AG09309 (cell line): ENCODE measurements at regions not wholly inside any gene's neighbourhood (a gene's known extent, or its start where the extent isn't known, plus 50 kb on each side); places are given as distances from the start of the nearest gene placed in this dataset.

ENCODE experiments used
- DNase-seq: peaks from one replicate; pipeline ENCODE4 v3.0.0-alpha.2; 2010; ENCODE audit warnings: low read depth
- H3K4me3 ChIP-seq: 2 replicates; pipeline ENCODE4 v1.5.1; 2011; ENCODE audit warnings: mild to moderate bottlenecking, low read depth, low read length, moderate library complexity; ENCODE audit not compliant: control insufficient read depth
- TF ChIP-seq, protein P1 (sequence below): IDR thresholded peaks from 2 replicates; pipeline ENCODE4 v1.5.1; 2011; ENCODE audit warnings: mild to moderate bottlenecking, low read depth, low read length, inconsistent platforms; ENCODE audit not compliant: insufficient read depth, control insufficient read depth; ENCODE audit errors: missing control alignments

DNA sequence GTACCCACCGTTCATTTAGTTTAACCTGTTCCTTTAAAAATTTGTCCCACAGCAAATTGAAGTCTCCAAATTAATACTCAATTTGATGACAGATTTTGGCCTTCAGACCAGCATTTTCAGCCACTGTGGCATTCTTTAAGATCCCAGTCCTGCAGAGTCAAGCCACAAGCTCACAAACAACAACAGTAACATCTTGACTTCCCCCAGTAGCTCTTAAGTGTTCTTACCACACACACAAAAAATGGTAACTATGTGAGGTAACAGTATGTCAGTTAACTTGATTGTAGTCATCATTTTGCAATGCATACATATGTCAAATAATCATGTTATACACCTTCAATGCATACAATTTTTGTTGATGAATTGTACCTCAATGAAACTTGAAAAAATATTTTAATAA is 247.9 kb downstream of the LURAP1L start:
- TF ChIP-seq, protein P1, sequence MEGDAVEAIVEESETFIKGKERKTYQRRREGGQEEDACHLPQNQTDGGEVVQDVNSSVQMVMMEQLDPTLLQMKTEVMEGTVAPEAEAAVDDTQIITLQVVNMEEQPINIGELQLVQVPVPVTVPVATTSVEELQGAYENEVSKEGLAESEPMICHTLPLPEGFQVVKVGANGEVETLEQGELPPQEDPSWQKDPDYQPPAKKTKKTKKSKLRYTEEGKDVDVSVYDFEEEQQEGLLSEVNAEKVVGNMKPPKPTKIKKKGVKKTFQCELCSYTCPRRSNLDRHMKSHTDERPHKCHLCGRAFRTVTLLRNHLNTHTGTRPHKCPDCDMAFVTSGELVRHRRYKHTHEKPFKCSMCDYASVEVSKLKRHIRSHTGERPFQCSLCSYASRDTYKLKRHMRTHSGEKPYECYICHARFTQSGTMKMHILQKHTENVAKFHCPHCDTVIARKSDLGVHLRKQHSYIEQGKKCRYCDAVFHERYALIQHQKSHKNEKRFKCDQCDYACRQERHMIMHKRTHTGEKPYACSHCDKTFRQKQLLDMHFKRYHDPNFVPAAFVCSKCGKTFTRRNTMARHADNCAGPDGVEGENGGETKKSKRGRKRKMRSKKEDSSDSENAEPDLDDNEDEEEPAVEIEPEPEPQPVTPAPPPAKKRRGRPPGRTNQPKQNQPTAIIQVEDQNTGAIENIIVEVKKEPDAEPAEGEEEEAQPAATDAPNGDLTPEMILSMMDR = no peak
- H3K4me3 ChIP-seq = no peak overlapping the region
- DNase-seq = no peak

DNA sequence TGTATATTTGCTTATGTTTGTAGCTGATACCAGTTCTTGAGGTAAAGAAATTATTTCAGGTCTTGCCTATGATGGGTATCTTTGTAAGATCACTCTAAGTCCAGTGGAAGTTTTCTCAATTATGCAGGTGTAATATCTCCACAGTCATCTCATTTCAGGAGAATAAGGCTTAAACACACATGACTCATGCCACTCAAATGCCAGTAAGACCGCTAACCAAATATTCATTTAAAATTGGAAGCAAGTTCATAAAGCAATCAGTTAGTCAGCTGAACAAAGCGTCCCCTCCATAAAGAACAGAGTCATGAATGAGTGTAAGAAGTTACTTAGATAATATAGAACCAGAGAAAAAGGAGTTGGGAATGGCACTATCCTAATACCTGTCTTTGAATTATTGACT is 248.7 kb downstream of the LURAP1L start:
- no peak for DNase-seq
- TF ChIP-seq, protein P1 = no peak
- H3K4me3 ChIP-seq = no peak overlapping the region

DNA sequence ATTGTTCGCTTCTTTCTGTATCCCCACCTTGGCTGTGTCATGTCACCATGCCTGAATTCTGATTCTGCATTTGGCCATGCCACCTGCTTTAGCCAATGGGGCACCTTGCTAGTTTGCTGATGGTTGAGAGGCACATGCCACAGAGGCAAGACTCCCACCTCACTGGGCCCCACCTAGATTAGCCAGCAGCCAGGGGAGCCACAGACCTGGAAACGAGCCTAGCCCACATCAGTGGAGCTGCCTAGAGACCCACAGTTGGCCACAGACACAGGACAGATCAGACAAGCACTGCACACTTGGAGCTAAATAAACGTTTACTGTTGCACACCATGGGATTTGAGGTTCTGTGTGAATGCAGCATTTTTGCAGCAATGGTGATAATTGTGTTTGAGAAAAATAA is 252.1 kb downstream of the LURAP1L start:
- TF ChIP-seq, protein P1 = no peak
- no peak for DNase-seq
- no peak overlapping the region for H3K4me3 ChIP-seq

DNA sequence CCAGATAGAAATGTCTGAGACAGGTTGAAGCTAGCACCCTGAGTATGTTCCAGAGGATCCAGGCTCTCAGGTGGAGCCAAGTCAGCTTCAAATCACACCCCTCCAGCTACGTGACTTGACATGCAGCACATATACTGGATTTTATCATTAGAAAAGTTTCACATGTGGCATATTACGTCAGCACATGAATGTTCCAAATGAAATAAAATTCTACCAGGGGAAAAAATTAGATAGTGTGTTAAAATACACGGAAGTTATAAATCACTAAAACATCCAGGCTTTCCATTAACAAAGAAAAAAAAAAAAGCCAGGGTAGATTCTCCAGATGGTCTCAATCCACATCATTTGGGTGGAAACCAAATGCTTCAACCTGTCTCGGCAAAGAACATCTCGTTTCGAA is 251.6 kb downstream of the MPDZ start:
- no peak overlapping the region for H3K4me3 ChIP-seq
- no peak for DNase-seq
- TF ChIP-seq, protein P1 = no peak

DNA sequence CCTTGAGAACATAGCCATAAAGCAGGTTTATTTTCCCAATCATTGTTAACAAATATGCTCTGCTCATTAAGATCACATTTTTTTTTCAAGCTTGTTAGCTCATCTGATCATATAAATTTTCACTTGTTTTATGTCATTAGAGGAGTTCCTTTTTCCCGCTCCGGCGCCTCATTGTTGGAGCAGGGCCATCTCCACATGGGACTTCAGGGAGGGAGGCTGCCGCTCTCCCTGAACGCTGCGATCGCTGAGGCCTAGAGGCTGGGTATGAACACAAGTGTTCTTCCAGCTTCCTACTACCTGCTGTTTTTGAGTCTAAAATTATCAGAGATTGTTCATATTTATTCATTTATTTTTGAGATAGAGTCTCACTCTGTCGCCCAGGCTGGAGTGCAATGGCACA is 246.9 kb downstream of the MPDZ start:
- H3K4me3 ChIP-seq = no peak overlapping the region
- TF ChIP-seq, protein P1 = no peak
- no peak for DNase-seq

DNA sequence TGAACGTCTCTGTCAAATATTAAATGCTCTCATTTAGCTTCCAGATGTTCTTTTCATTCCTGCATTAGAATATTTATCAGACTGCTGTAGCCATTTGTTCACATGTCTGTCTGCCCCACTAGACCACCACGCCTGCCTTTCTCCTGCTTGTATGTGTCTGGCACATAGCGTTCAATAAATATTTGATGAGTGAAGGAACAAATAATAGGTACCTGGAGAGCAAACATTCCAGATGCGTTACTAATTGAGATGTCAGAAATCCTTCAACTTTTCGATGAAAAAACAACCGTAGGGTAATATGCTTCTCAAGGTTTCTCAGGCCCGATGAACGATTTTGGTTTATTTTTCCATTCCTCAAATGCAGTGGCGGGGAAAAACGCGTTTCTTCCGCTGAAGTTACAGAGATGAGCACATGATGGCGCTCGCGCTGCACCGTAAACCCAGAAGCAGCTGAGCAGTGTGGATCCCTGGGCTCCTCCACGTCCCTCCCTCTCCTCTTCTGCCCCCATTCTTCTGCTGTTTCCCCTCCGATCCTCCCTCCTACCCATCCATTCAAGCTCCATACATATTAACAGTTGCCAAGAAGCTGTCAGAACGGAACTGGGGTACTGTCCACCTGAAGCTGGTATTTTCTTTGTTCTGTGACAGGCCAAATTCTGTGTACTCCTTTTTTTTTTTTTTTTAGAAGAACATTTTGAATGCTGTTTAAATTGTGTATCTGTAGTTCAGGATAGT is 245.4 kb downstream of the MPDZ start:
- H3K4me3 ChIP-seq = peak overlapping the region; percentile 29
- DNase-seq = no peak
- TF ChIP-seq, protein P1 = peak; percentile 82
